ENCODE measurements at regions not wholly inside any gene's neighbourhood (a gene's known extent, or its start where the extent isn't known, plus 50 kb on each side); places are given as distances from the start of the nearest gene placed in this dataset.
"Not testable (repeated sequence)": the region's sequence is repeated elsewhere in the genome, so short reads cannot be mapped to it uniquely, and the experiment has no call there.

- not testable (repeated sequence) for TF ChIP-seq CTCF, EZH2phosphoT487, EZH2 (IDR thresholded peaks at IDR 0.05)
These were observed 51.6 kb upstream of the MIER3 start for GRCh38 chr5:57003566-57003965.
